ENCODE measurements at regions not wholly inside any gene's neighbourhood (a gene's known extent, or its start where the extent isn't known, plus 50 kb on each side); places are given as distances from the start of the nearest gene placed in this dataset.
"Not testable (repeated sequence)": the region's sequence is repeated elsewhere in the genome, so short reads cannot be mapped to it uniquely, and the experiment has no call there.

- peaks cover 9% of the 10 kb centered on the region for H3K27me3 Mint-ChIP-seq
- H3K27ac Mint-ChIP-seq = no peak overlapping the region
- no peaks in the 10 kb centered on the region for H3K36me3 Mint-ChIP-seq
- H3K4me1 Mint-ChIP-seq = no peaks in the 10 kb centered on the region
- no peak overlapping the region for H3K4me3 Mint-ChIP-seq
- H3K9me3 Mint-ChIP-seq = peaks cover 4% of the 10 kb centered on the region
- ATAC-seq = no peak
Observed at GRCh38 chr7:4531236-4531635, 150.9 kb upstream of the FOXK1 start.

- not testable (repeated sequence) for H3K27me3 Mint-ChIP-seq
Observed at GRCh38 chr7:4533339-4533738, 148.8 kb upstream of the FOXK1 start.

GRCh38 chr7:4549681-4550080, 132.4 kb upstream of the FOXK1 start:
- H3K27me3 Mint-ChIP-seq = peaks cover 37% of the 10 kb centered on the region
- H3K36me3 Mint-ChIP-seq = no peaks in the 10 kb centered on the region
- H3K4me3 Mint-ChIP-seq = no peak overlapping the region
- no peak overlapping the region for H3K27ac Mint-ChIP-seq
- no peak for ATAC-seq
- peaks cover 16% of the 10 kb centered on the region for H3K9me3 Mint-ChIP-seq
- H3K4me1 Mint-ChIP-seq = no peaks in the 10 kb centered on the region

More at GRCh38 chr7:4533339-4533738, 148.8 kb upstream of the FOXK1 start:
- not testable (repeated sequence) for H3K4me1 Mint-ChIP-seq, H3K4me3 Mint-ChIP-seq, H3K36me3 Mint-ChIP-seq, H3K27ac Mint-ChIP-seq, ATAC-seq, H3K9me3 Mint-ChIP-seq

GRCh38 chr7:4550117-4550516, 132.0 kb upstream of the FOXK1 start:
- Mint-ChIP-seq H3K4me3 (no peak overlapping the region), H3K27ac (no peak overlapping the region), H3K36me3 (no peaks in the 10 kb centered on the region), H3K9me3 (peaks cover 16% of the 10 kb centered on the region), H3K27me3 (peaks cover 37% of the 10 kb centered on the region), H3K4me1 (no peaks in the 10 kb centered on the region)
- no peak for ATAC-seq

DNA sequence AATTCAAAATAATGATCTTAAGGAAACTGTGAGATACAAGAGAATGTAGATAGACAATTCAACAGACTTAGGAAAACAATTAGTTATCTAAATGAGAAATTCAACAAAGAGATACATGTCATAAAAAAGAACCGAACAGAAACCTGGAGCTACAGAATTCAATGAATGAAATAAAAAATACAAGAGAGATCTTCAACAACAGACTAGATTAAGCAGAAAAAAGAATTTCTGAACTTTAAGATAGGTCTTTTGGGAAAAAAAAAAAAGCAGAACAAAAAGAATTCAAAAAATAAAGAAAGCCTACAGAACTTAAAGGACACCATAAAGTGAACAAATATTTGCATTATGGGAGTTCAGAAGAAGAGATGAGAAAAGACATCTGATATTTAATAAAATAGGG, 129.1 kb upstream of the FOXK1 start:
- H3K27ac Mint-ChIP-seq = no peak overlapping the region
- H3K4me1 Mint-ChIP-seq = no peaks in the 10 kb centered on the region
- H3K36me3 Mint-ChIP-seq = no peaks in the 10 kb centered on the region
- peaks cover 36% of the 10 kb centered on the region for H3K27me3 Mint-ChIP-seq
- no peak overlapping the region for H3K4me3 Mint-ChIP-seq
- H3K9me3 Mint-ChIP-seq = peaks cover 16% of the 10 kb centered on the region
- no peak for ATAC-seq

DNA sequence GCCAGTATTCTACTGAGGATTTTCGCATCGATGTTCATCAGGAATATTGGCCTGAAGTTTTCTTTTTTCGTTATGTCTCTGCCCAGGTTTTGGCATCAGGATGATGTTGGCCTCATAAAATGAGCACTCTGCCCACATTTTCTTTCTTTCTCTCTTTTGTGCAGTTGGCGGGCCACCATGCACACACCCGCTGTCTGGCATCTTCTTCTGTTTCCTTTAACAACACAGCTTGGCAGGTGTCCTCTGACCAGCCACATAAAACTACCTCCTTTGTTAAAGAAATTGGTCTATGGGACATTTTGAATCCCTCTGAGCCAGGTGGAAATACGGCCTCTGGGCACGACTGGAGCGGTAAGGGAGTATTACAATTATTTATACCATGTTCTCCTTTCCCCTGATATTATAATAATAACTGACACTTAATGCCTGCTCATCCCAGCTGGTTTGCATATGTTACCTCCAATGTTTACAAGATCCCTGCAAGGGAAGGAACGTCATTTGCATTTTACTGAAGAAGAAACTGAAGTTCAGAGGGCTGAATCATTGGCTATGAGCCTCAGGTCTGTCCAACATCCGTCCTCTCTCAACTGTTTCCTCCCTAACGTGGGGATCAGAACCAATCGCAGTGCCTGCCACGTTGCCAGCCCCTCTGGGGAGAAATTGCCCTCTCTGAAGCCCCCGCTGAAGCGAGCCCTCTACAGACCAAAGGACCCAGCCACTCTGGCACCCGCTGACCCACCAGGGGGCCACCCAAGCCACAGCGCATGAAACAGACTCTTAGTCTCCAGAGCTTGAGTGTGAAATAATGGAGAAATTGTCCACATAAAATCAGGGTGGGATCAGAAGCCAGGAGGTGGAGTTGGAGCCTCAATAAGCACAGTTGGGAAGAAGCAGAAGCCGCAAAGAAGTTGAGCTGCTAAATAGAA, 125.0 kb upstream of the FOXK1 start:
- no peak for ATAC-seq
- H3K27ac Mint-ChIP-seq = no peak overlapping the region

GRCh38 chr7:4561795-4562194, 120.3 kb upstream of the FOXK1 start:
- H3K9me3 Mint-ChIP-seq = peaks cover 2% of the 10 kb centered on the region
- no peak for ATAC-seq
- H3K27me3 Mint-ChIP-seq = peaks cover 50% of the 10 kb centered on the region
- H3K36me3 Mint-ChIP-seq = no peaks in the 10 kb centered on the region
- no peak overlapping the region for H3K4me3 Mint-ChIP-seq
- no peak overlapping the region for H3K27ac Mint-ChIP-seq
- no peaks in the 10 kb centered on the region for H3K4me1 Mint-ChIP-seq

More for the DNA sequence above, 125.0 kb upstream of the FOXK1 start:
- Mint-ChIP-seq H3K36me3 (no peaks in the 10 kb centered on the region), H3K4me3 (no peak overlapping the region), H3K9me3 (peaks cover 13% of the 10 kb centered on the region), H3K27me3 (peaks cover 47% of the 10 kb centered on the region), H3K4me1 (no peaks in the 10 kb centered on the region)

DNA sequence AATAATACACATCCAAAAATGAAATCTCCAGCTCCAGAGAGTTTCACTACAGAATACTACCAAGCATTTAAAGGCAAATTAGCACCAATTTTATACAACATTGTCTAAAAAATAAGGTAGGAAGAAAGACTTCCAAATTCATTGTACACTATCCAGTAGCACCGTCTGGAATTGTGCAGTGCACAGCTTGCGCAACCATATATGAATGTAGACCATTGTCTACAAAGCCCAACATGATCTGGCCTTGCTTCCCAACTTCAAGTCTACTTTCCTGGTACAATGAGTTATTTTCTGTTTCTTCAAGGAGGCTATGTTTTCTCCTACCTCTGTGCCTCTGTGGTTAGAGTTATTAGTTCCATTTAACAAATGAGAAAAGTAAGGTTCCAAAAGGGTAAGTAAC, 115.4 kb upstream of the FOXK1 start:
- Mint-ChIP-seq H3K27ac (no peak overlapping the region), H3K4me1 (no peaks in the 10 kb centered on the region), H3K36me3 (no peaks in the 10 kb centered on the region), H3K4me3 (no peak overlapping the region), H3K27me3 (peaks cover 9% of the 10 kb centered on the region), H3K9me3 (peaks cover 2% of the 10 kb centered on the region)
- ATAC-seq = no peak

DNA sequence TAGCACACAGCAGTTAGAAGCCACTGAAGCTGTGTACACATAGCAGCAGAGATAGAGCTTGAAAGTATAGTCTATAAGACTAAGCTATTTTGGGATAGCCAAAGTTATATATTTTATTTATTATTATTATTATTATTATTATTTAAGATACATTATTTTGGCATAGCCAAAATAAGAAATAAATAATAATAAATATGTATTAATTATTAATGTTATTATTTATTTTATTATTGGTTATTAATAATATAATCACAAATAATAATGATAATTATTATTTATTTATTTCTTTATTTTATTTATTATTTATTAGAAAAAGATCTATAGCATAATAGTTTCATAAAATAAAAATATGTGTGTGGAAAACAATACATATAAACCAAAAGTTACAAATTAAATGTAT, 107.2 kb upstream of the FOXK1 start:
- no peak for ATAC-seq
- H3K4me1 Mint-ChIP-seq = no peaks in the 10 kb centered on the region
- no peaks in the 10 kb centered on the region for H3K36me3 Mint-ChIP-seq
- H3K9me3 Mint-ChIP-seq = peaks cover 9% of the 10 kb centered on the region
- no peak overlapping the region for H3K4me3 Mint-ChIP-seq
- H3K27me3 Mint-ChIP-seq = peaks cover 9% of the 10 kb centered on the region
- H3K27ac Mint-ChIP-seq = no peak overlapping the region

GRCh38 chr7:4575254-4575653, 106.8 kb upstream of the FOXK1 start:
- Mint-ChIP-seq H3K36me3 (no peaks in the 10 kb centered on the region), H3K4me3 (no peak overlapping the region), H3K27ac (no peak overlapping the region), H3K4me1 (no peaks in the 10 kb centered on the region), H3K27me3 (peaks cover 9% of the 10 kb centered on the region), H3K9me3 (peaks cover 9% of the 10 kb centered on the region)
- ATAC-seq = no peak

- ATAC-seq = no peak
- no peak overlapping the region for H3K27ac Mint-ChIP-seq
- no peak overlapping the region for H3K4me3 Mint-ChIP-seq
- H3K9me3 Mint-ChIP-seq = no peaks in the 10 kb centered on the region
- H3K36me3 Mint-ChIP-seq = no peaks in the 10 kb centered on the region
- no peaks in the 10 kb centered on the region for H3K4me1 Mint-ChIP-seq
- peaks cover 13% of the 10 kb centered on the region for H3K27me3 Mint-ChIP-seq
Observed at GRCh38 chr7:4602905-4603842, 78.9 kb upstream of the FOXK1 start.

- Mint-ChIP-seq H3K9me3 (no peaks in the 10 kb centered on the region), H3K36me3 (no peaks in the 10 kb centered on the region), H3K27ac (no peak overlapping the region), H3K27me3 (peaks cover 13% of the 10 kb centered on the region), H3K4me1 (no peaks in the 10 kb centered on the region), H3K4me3 (no peak overlapping the region)
- ATAC-seq = no peak
Observed at GRCh38 chr7:4603843-4604231, 78.3 kb upstream of the FOXK1 start.

GRCh38 chr7:4604456-4604940, 77.6 kb upstream of the FOXK1 start:
- ATAC-seq = no peak
- Mint-ChIP-seq H3K36me3 (no peaks in the 10 kb centered on the region), H3K4me3 (no peak overlapping the region), H3K27ac (no peak overlapping the region), H3K27me3 (peaks cover 13% of the 10 kb centered on the region), H3K9me3 (no peaks in the 10 kb centered on the region), H3K4me1 (no peaks in the 10 kb centered on the region)

- ATAC-seq = no peak
- Mint-ChIP-seq H3K9me3 (no peaks in the 10 kb centered on the region), H3K27me3 (peaks cover 13% of the 10 kb centered on the region), H3K4me3 (no peak overlapping the region), H3K4me1 (no peaks in the 10 kb centered on the region), H3K27ac (no peak overlapping the region), H3K36me3 (no peaks in the 10 kb centered on the region)
Observed at GRCh38 chr7:4606797-4607196, 75.3 kb upstream of the FOXK1 start.

- Mint-ChIP-seq H3K9me3 (no peaks in the 10 kb centered on the region), H3K27me3 (peaks cover 13% of the 10 kb centered on the region), H3K27ac (no peak overlapping the region), H3K4me1 (no peaks in the 10 kb centered on the region), H3K4me3 (no peak overlapping the region), H3K36me3 (no peaks in the 10 kb centered on the region)
- ATAC-seq = no peak
Observed at GRCh38 chr7:4607311-4607729, 74.8 kb upstream of the FOXK1 start.
